ENCODE measurements at regions not wholly inside any gene's neighbourhood (a gene's known extent, or its start where the extent isn't known, plus 50 kb on each side); places are given as distances from the start of the nearest gene placed in this dataset.

DNA sequence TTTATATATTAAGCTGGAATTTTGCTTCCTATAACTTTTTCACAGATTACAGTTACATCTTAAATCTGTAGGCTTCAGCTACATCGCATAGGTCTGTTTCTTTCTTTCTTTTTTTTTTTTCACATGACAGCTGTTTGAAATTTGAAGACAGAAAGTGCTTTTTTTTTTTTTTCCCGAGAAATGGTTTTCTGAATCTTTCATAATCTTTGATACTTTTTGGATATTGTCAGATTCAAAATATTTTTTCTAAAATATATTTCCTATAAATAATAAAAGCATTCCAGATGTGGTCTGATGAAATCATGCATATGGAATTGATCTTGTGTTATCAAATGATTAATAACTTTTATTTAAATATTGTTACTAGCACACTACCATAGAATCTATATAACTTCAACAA, 212.2 kb downstream of the TAF11L14 start:
- Histone ChIP-seq H3K27me3 (ENCODE audit: control insufficient read depth, insufficient read depth, low read length) (no peaks in the 10 kb centered on the region), H3K27ac (no peak overlapping the region)

GRCh38 chr5:17847286-17847685, 213.0 kb downstream of the TAF11L14 start:
- Histone ChIP-seq H3K4me2 (ENCODE audit: low read length) (no peak overlapping the region), H3K79me2 (no peaks in the 10 kb centered on the region), H3K4me3 (ENCODE audit: low read depth, low read length) (no peak overlapping the region), H3K27ac (no peak overlapping the region), H3K4me1 (no peaks in the 10 kb centered on the region), H3K9ac (no peak overlapping the region), H3K36me3 (ENCODE audit: control insufficient read depth, insufficient read depth, low read length) (no peaks in the 10 kb centered on the region), H2AFZ (no peak overlapping the region), H3K9me3 (ENCODE audit: control insufficient read depth, low read length) (no peaks in the 10 kb centered on the region), H3K27me3 (ENCODE audit: control insufficient read depth, insufficient read depth, low read length) (no peaks in the 10 kb centered on the region)
- no peak for TF ChIP-seq CTCF (IDR thresholded peaks at IDR 0.05)

More for the DNA sequence above, 212.2 kb downstream of the TAF11L14 start:
- Histone ChIP-seq H3K9ac (no peak overlapping the region), H3K79me2 (no peaks in the 10 kb centered on the region), H2AFZ (no peak overlapping the region), H3K36me3 (ENCODE audit: control insufficient read depth, insufficient read depth, low read length) (no peaks in the 10 kb centered on the region), H3K9me3 (ENCODE audit: control insufficient read depth, low read length) (no peaks in the 10 kb centered on the region), H3K4me3 (ENCODE audit: low read depth, low read length) (no peak overlapping the region), H3K4me1 (no peaks in the 10 kb centered on the region), H3K4me2 (ENCODE audit: low read length) (no peak overlapping the region)
- no peak for TF ChIP-seq CTCF (IDR thresholded peaks at IDR 0.05)

GRCh38 chr5:17852111-17852510, 217.9 kb downstream of the TAF11L14 start:
- no peak overlapping the region for H3K4me3 ChIP-seq (ENCODE audit: low read depth, low read length)
- H3K4me1 ChIP-seq = no peaks in the 10 kb centered on the region
- no peak overlapping the region for H3K9ac ChIP-seq
- no peak overlapping the region for H3K4me2 ChIP-seq (ENCODE audit: low read length)
- no peak for TF ChIP-seq CTCF (IDR thresholded peaks at IDR 0.05)
- H3K9me3 ChIP-seq (ENCODE audit: control insufficient read depth, low read length) = no peaks in the 10 kb centered on the region
- H3K27ac ChIP-seq = no peak overlapping the region
- no peaks in the 10 kb centered on the region for H3K79me2 ChIP-seq
- no peak overlapping the region for H2AFZ ChIP-seq
- no peaks in the 10 kb centered on the region for H3K36me3 ChIP-seq (ENCODE audit: control insufficient read depth, insufficient read depth, low read length)
- no peaks in the 10 kb centered on the region for H3K27me3 ChIP-seq (ENCODE audit: control insufficient read depth, insufficient read depth, low read length)

DNA sequence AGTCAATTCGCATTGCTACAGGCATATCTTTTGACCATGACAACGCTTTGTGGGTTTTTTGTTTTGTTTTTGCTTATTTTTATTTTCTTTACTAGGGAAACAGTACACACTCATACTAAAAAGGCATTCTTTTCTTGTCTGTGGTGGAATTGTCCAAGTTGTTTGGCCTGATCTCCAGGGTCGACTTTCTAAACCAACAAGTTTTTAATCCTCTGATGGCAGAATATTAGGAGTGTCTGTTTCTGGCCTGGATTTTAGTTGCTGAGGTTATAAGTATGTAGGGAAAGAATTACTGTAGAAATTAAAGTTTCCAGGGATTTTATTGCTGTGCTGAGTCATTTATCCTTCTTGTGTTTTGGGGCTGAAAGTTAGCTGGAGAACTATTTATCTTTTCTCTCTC, 218.5 kb downstream of the TAF11L14 start:
- Histone ChIP-seq H3K9ac (no peak overlapping the region), H3K4me2 (ENCODE audit: low read length) (no peak overlapping the region), H3K79me2 (no peaks in the 10 kb centered on the region), H2AFZ (no peak overlapping the region), H3K9me3 (ENCODE audit: control insufficient read depth, low read length) (no peaks in the 10 kb centered on the region), H3K36me3 (ENCODE audit: control insufficient read depth, insufficient read depth, low read length) (no peaks in the 10 kb centered on the region), H3K27ac (no peak overlapping the region), H3K27me3 (ENCODE audit: control insufficient read depth, insufficient read depth, low read length) (no peaks in the 10 kb centered on the region), H3K4me1 (no peaks in the 10 kb centered on the region), H3K4me3 (ENCODE audit: low read depth, low read length) (no peak overlapping the region)
- TF ChIP-seq CTCF (IDR thresholded peaks at IDR 0.05) = no peak

GRCh38 chr5:17854901-17855300, 220.6 kb downstream of the TAF11L14 start:
- Histone ChIP-seq H2AFZ (no peak overlapping the region), H3K4me1 (no peaks in the 10 kb centered on the region), H3K9ac (no peak overlapping the region), H3K79me2 (no peaks in the 10 kb centered on the region), H3K4me3 (ENCODE audit: low read depth, low read length) (no peak overlapping the region), H3K36me3 (ENCODE audit: control insufficient read depth, insufficient read depth, low read length) (no peaks in the 10 kb centered on the region), H3K9me3 (ENCODE audit: control insufficient read depth, low read length) (no peaks in the 10 kb centered on the region), H3K27me3 (ENCODE audit: control insufficient read depth, insufficient read depth, low read length) (no peaks in the 10 kb centered on the region), H3K27ac (no peak overlapping the region), H3K4me2 (ENCODE audit: low read length) (no peak overlapping the region)
- no peak for TF ChIP-seq CTCF (IDR thresholded peaks at IDR 0.05)
